T47D (cell line): ENCODE measurements at regions not wholly inside any gene's neighbourhood (a gene's known extent, or its start where the extent isn't known, plus 50 kb on each side); places are given as distances from the start of the nearest gene placed in this dataset.

Experiments used
- DNase-seq, 2 experiments: peaks; one replicate each; pipeline versions ENCODE4 v3.0.0 to v3.0.0-alpha.2; 2011 to 2012; ENCODE audit warnings: low read depth in 1 of 2, low spot score in 1 of 2
- JUND ChIP-seq: IDR thresholded peaks from 2 replicates; pipeline ENCODE4 v1.6.1; 2012; ENCODE audit warnings: low read depth
- in situ Hi-C: cut with HindIII; loops from 2 replicates; pipeline ENCODE4 v1.10.0; 2016; ENCODE audit warnings: low sequenced_read_pairs, low pct_unique_long_range_greater_than_20kb

DNA sequence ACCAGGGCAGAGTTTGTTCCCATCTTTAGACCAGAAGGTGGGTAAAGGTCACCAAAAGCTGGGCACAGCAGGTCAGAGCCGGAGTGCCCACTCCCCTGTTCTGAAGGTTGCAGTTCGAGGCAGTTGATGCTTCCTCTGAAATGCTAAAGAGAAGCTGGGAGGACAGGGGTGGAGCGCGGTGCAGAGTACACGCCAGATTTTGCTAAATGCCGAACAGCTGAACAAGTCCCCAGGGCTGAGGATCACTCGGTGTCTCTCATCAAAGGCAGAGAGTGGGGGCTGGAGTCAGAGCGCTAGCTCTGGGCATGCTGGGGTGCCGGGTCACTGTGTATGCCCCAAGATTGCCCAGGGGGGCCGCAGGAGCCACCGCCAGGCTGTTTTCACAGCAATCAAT, 197.0 kb downstream of the BCOR start:
- no peak for DNase-seq
- no peak for TF ChIP-seq JUND
- in situ Hi-C loops = no loop called here

DNA sequence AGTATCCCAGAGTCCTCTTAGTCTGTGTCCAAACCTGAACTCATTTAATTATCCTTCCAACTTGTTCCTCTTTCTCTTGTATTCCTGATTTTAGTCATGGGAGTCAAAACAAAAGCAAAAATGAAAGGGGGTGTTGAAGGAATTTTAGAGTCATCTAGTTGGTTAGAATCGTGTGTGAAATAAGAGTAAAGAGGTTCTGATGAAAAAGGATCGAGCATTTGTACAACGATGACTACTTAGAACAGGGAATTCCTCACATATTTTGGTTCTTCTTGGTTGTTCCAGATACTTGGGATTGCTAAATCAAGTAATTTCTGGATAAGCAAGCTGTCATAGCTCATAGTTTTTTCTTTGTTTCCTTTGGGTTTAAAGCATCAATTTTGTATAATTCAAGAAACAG, 194.4 kb downstream of the BCOR start:
- DNase-seq = no peak
- TF ChIP-seq JUND = no peak
- in situ Hi-C loops = no loop called here

DNA sequence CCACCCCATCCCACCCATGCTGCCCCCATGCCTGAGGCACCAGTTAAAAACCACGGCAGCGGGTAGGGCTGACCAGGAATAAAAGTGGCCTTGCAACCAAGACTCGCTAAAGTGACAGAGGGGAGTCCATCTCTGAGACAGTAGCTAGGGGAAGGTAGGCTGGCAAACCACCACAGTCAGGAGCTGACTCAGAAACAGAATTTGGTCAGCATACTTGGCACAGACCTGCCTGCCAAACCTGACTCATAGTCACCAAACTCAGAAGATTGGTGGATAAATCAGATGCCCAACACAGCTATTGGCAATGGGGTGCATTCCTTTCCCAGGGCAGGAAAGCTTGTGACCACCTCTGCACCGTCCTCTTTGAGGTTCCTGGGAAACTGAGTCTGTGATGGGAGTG, 193.8 kb downstream of the BCOR start:
- no peak for TF ChIP-seq JUND
- no peak for DNase-seq
- in situ Hi-C loops = no loop called here

DNA sequence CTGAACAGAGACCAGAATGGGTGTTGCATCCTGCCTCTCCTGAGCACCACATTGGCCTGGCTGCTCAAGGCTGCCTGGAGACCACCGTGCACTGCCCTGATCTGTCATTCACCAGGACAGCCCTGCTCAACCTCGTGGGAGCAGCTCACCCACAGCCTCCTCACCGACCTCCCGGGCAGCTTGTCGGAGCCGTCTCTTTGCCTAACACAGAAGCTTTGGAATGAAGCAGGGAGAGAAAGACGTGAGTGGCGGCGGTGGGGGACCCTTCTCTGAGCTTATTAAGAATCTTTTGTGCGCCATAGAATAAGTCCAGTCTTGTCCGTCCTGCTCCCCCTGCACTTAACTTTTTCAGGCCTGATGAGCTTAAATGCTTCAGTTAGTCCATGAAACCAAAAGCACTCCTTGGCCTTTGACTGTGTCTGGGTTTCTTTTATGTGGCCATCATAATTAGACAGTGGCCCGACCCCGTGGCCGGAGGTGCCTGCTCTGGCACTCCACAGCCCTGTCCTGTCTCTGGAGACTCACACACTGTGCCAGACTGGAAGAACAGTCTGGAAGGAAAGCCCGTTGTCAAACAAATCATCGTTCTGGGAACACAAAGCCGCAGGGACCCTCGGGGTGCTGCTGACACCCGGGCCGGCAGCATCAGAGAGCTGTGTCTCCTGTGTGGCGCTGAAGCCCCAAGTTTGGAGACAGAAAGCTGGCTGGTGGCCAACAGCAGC, 192.8 kb downstream of the BCOR start:
- TF ChIP-seq JUND = no peak
- DNase-seq = no peak
- in situ Hi-C loops = no loop called here

DNA sequence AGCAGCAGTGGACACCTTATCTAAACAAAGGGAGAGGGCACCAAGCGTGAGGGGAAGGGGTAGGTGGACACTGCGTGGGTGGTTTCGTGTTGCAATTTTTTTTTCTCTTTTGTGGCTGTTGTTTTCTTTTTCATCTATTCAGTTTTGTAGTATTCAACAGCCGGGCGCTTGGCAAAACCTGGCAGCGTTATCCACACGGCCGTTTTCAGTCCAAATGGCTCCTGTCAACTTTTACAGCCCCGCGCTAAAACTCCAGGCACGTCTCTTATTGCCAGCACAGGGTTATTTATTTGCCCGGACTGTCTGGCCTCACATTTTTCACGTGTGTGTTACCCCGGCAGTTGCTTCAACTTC, 192.2 kb downstream of the BCOR start:
- in situ Hi-C loops = no loop called here
- DNase-seq = no peak
- no peak for TF ChIP-seq JUND

DNA sequence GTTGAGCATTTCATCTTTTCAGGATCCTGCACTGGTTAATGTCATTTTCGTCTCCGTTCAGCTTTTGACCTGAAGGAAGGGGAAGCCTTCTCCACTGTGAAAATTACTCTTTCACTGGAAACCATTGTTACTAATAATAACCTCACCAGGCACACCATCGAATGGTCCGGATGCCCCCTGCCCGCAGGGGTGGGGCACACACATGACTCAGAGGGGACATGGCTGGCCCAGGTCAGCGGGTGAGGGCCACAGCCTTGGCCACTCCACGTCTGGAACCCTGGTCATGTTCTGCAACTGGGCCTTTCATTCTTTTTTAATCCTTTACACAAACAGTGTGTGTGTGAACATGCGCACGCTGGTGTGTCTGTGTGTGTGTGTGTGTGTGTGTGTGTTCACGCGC, 191.8 kb downstream of the BCOR start:
- no peak for TF ChIP-seq JUND
- in situ Hi-C loops = no loop called here

DNA sequence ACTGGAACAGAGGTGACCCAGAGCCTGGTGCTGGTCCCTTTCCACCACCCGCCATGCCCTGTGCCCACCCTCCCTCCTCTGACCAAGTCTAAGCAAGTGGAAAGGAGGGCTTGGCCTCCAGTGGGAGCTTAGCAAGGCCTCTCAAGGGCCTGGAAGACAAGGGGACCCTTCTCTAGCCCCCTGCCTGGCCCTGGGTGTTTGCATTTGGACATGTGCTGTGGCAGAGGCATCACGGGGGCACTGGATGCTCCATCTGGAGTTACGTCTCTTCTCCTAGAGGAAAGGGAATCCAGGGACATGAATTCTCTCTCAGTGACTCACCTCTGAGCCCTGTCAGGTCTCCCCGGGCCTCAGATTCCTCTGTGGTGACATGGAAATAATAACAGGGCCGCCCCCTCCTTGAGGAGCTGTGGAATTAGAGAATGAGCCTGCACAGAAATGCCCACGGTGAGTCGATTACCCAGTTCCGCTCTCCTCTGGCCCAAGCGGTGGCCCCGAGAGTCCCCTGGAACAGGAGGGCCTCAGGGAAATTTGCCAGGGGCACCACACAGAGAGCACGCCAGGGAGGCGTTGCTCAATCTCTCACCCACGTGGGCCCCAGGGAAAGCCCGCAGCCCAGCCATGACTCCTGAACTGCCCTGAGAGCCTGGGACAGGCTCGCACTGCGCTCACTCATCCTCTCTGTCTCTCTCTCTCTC, 189.6 kb downstream of the BCOR start:
- no peak for DNase-seq
- TF ChIP-seq JUND = no peak
- in situ Hi-C loops = no loop called here

More for the DNA sequence above, 191.8 kb downstream of the BCOR start:
- no peak for DNase-seq

DNA sequence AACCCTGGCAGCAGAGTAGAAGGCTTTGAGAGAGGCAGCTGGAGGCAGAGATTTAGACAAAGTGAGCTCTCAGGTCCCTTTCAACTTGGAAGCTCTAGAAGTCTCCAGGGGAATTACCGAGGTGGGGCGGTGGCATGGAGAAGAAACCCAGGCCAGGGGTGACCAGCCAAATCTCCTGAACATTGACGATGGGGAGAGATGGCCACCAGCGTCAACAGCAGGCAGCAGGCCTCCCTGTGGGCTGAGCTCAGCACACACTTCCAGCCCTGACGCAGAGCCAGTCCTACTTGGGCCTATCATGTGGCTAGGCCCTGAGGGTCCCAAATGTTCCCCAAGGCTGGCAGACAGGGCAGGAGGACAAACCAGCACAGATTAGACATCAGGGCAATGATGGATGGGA, 187.8 kb downstream of the BCOR start:
- no peak for TF ChIP-seq JUND
- no peak for DNase-seq
- in situ Hi-C loops = no loop called here

DNA sequence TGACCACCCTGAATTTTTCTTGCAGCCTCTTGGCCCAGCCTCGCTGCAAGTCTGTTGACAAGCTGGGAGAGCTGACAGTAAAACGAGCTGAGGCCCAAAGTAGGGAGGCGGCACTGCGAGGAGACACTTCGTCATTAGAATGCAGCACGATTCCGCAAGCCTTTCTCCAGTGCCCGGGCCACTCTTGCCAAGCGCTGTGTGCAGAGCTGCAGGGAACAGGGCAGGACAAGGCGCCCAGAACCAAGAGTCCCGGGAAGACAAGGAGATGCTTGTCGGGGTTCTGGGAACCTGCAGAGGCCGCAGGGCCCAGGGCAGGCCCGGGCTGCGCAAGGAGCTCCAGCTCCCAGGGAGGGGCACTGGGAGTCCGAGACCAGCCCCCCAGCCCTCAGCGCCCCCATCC, 187.1 kb downstream of the BCOR start:
- DNase-seq = no peak
- in situ Hi-C loops = no loop called here
- no peak for TF ChIP-seq JUND

DNA sequence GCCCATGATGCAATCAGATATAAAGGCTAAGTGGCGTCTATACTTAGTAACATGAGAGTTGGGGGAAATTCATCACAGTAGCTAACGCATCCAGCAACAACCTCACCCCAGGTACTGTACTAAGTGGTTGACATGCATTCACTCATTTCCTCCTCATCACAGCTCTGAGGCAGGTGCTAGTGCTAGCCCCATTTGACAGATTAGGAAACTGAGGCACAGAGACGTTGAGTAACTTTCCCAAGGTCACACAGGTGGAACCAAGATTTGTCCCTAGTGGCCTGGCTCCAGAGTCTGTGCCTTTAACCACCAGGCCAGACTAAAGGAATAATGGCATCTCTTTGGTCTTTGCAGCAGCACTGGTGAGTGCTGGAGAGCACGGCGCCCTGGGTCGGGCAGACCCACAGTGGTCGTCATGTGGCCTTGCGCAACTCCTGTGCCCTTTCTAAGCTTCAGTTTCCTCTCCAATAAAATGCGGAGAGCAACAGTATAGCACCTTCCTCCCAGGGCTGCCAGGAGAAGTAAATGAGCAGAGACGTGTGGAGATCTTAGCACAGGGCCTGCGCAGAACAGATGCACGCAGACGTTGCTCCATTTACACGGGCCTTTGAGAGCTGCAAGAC, 186.4 kb downstream of the BCOR start:
- no peak for DNase-seq
- TF ChIP-seq JUND = no peak
- in situ Hi-C loops = no loop called here

DNA sequence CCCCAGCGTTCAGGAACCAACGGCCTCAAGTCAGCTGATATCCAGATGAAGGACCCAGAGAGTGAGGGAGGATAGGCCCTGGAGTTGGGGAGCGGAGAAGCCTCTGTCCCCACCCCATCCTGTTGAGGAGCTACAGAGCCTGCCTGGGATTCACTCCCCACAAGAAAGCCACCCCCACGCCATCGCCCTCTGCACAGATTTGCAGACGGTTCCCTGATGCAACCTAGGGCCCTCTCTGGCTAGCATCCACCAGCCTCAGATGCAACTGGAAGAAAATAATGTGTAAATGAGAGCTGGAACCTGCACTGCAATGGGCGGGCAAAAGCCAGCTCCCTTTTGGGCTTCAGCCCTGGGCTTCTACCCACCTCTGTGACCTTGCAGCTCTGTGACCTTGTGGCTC, 185.6 kb downstream of the BCOR start:
- in situ Hi-C loops = no loop called here
- no peak for DNase-seq
- no peak for TF ChIP-seq JUND

DNA sequence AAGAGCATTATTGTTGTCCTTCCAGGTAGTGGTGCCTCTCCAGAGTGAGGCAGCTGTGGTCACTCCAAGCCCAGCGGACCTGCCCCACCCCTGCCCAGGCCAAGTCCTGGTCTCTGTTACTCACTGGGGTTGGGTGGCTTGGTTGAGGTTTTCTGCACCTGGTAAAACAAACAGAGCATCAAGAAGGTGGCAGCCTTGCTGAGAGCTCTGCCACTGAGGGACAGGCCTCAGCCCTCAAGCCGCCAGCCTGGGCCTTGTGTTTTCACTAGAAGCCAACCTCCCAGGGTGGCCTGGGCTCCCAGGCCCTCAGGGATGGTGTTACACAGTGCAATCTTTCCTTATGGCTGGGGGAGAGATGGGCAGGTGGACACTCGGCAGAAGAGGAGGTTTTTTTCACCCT, 182.7 kb downstream of the BCOR start:
- no peak for TF ChIP-seq JUND
- DNase-seq = no peak
- in situ Hi-C loops = no loop called here

DNA sequence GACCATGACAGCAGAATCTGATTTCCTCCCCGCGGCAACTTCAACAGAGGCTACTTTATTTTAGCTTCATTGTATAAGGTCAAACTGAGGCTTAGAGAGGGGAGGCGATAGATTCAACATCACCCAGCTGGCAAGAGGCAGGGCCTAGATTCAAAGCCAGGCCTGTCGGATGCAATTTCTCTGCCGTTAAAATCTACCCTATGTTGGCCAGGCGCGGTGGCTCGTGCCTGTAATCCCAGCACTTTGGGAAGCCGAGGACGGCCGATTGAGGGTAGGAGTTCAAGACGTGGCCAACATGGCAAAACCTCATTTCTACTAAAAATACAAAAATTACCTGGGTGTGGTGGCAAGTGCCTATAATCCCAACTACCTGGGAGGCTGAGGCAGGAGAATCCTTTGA, 182.2 kb downstream of the BCOR start:
- in situ Hi-C loops = no loop called here
- DNase-seq = no peak
- no peak for TF ChIP-seq JUND

DNA sequence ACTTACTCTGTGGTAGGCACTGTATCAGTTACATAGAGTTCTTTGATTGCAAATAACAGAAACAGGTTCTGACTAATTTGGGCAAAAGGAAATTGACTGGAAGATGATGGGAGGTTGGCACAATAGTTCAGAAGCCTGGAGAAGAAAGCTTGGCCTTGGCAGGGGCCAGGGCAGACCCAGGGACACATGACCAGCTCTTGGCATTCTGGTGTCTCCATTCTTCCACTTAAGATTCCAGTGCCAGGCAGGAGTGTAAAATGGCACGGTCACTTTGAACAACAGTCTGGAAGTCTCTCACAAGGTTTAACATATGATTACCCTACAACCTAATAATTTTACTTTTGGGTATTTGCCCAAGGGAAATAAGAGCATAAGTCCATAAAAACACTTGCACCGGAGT, 175.9 kb downstream of the BCOR start:
- no peak for TF ChIP-seq JUND
- DNase-seq = no peak
- in situ Hi-C loops = no loop called here
